ENCODE measurements at regions not wholly inside any gene's neighbourhood (a gene's known extent, or its start where the extent isn't known, plus 50 kb on each side); places are given as distances from the start of the nearest gene placed in this dataset.

DNA sequence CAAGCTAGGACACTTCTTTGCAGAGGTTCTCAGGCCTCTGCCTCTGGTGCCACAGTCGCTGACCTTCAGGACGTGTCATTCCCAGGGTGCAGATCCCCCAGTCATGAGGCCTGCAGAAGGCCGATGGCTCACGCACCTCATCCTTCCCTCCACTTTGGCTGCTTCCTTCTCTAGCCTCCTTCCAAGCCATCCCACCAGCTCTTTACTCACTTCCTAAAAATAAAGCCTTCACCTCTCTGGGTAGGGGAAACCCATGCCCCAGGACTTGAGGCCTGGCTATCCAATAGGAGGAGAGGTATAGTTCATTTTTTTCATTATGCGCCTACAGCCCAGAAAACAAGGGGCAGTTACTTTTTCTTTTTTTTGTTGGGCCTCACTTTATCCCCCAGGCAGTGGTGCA lies 91.4 kb downstream of the B3GNT2 start:
- intact Hi-C loops (cut with DNase I): no loop called here
- Histone ChIP-seq H3K27ac (no peak overlapping the region), H3K36me3 (ENCODE audit: insufficient read depth in 1 of 2, low read depth in 1 of 2) (no peaks in the 10 kb centered on the region), H3K4me1 (peaks cover under 1% of the 10 kb centered on the region), H3K27me3 (ENCODE audit: insufficient read depth in 3 of 3, low read length in 2 of 3) (no peaks in the 10 kb centered on the region), H3K4me3 (no peak overlapping the region), H3K9me3 (peaks cover 7% of the 10 kb centered on the region)
- no peak for TF ChIP-seq CTCF (IDR thresholded peaks at IDR 0.05)
- no peak for DNase-seq
- ATAC-seq: no peak
- 94 to 99% (median 96%) methylated on average over 5 of the region's 5 CpGs for WGBS, 3 donors

- ATAC-seq (no peak), DNase-seq (no peak)
- intact Hi-C loops (cut with DNase I): no loop called here
- 92 to 94% (median 93%) methylated on average over 6 of the region's 6 CpGs for WGBS, 3 donors
- no peak for TF ChIP-seq CTCF (IDR thresholded peaks at IDR 0.05)
- no peak overlapping the region for H3K27ac ChIP-seq
- H3K4me1 ChIP-seq: no peaks in the 10 kb centered on the region
- H3K4me3 ChIP-seq: no peak overlapping the region
- peaks cover 7% of the 10 kb centered on the region for H3K9me3 ChIP-seq
- no peaks in the 10 kb centered on the region for H3K27me3 ChIP-seq (ENCODE audit: insufficient read depth in 3 of 3, low read length in 2 of 3)
- H3K36me3 ChIP-seq (ENCODE audit: insufficient read depth in 1 of 2, low read depth in 1 of 2): no peaks in the 10 kb centered on the region
Measured at GRCh38 chr2:62286089-62286785, 90.3 kb downstream of the B3GNT2 start.

GRCh38 chr2:62284980-62285379 lies 89.1 kb downstream of the B3GNT2 start:
- no peak for TF ChIP-seq CTCF (IDR thresholded peaks at IDR 0.05)
- H3K4me3 ChIP-seq: no peak overlapping the region
- H3K4me1 ChIP-seq: no peaks in the 10 kb centered on the region
- 76 to 83% (median 82%) methylated on average over 4 of the region's 4 CpGs for WGBS, 3 donors
- H3K9me3 ChIP-seq: peaks cover 7% of the 10 kb centered on the region
- no peaks in the 10 kb centered on the region for H3K36me3 ChIP-seq (ENCODE audit: insufficient read depth in 1 of 2, low read depth in 1 of 2)
- DNase-seq (no peak), ATAC-seq (no peak)
- no peaks in the 10 kb centered on the region for H3K27me3 ChIP-seq (ENCODE audit: insufficient read depth in 3 of 3, low read length in 2 of 3)
- H3K27ac ChIP-seq: no peak overlapping the region
- intact Hi-C loops (cut with DNase I): no loop called here

GRCh38 chr2:62284471-62284870 lies 88.6 kb downstream of the B3GNT2 start:
- H3K27me3 ChIP-seq (ENCODE audit: insufficient read depth in 3 of 3, low read length in 2 of 3): no peaks in the 10 kb centered on the region
- H3K4me3 ChIP-seq: no peak overlapping the region
- H3K4me1 ChIP-seq: no peaks in the 10 kb centered on the region
- intact Hi-C loops (cut with DNase I): no loop called here
- ATAC-seq (no peak), DNase-seq (no peak)
- no peaks in the 10 kb centered on the region for H3K36me3 ChIP-seq (ENCODE audit: insufficient read depth in 1 of 2, low read depth in 1 of 2)
- peaks cover 7% of the 10 kb centered on the region for H3K9me3 ChIP-seq
- no peak overlapping the region for H3K27ac ChIP-seq
- TF ChIP-seq CTCF (IDR thresholded peaks at IDR 0.05): no peak
- 92 to 100% (median 93%) methylated on average over 1 to 2 of the region's 2 CpGs for WGBS, 3 donors

GRCh38 chr2:62283147-62283546 lies 87.2 kb downstream of the B3GNT2 start:
- no peaks in the 10 kb centered on the region for H3K4me1 ChIP-seq
- 84 to 95% (median 88%) methylated on average over 1 of the region's 1 CpG for WGBS, 3 donors

More at GRCh38 chr2:62283147-62283546, 87.2 kb downstream of the B3GNT2 start:
- DNase-seq: no peak
- Histone ChIP-seq H3K9me3 (peaks cover 7% of the 10 kb centered on the region), H3K27ac (no peak overlapping the region), H3K27me3 (ENCODE audit: insufficient read depth in 3 of 3, low read length in 2 of 3) (no peaks in the 10 kb centered on the region), H3K36me3 (ENCODE audit: insufficient read depth in 1 of 2, low read depth in 1 of 2) (no peaks in the 10 kb centered on the region), H3K4me3 (no peak overlapping the region)
- TF ChIP-seq CTCF (IDR thresholded peaks at IDR 0.05): no peak
- intact Hi-C loops (cut with DNase I): no loop called here
- no peak for ATAC-seq

Data from psoas muscle (tissue), 7 donors.